IMR-90 (cell line): ENCODE measurements at regions not wholly inside any gene's neighbourhood (a gene's known extent, or its start where the extent isn't known, plus 50 kb on each side); places are given as distances from the start of the nearest gene placed in this dataset.

Experiments used
- ATAC-seq: fragments of 200-7000 bp; cut with Tn5 transposase; 2 replicates; pipeline ENCODE4 v1.9.1; 2020; ENCODE audit warnings: low read depth, mild to moderate bottlenecking, moderate library complexity
- BruUV-seq: library from RNA; stranded (reverse); fragments of 400-500 nt; replicated peaks from 2 replicates; lab custom pipeline; 2021; lab: Mats Ljungman, UMichigan
- CTCF ChIA-PET: fragments of 300-600 bp; formaldehyde crosslinking; extraction: SDS; loops from one replicate; lab custom pipeline; 2021; ENCODE audit warnings: antibody characterized with exemption; lab: Yijun Ruan, JAX
- POLR2A ChIA-PET: fragments of 300-600 bp; sonication (Branson Sonifier 250); formaldehyde crosslinking; loops from one replicate; lab custom pipeline; 2022; ENCODE audit warnings: antibody characterized with exemption; ENCODE audit not compliant: unreplicated experiment; lab: Charles Lee
- DNase-seq: peaks from one replicate; pipeline ENCODE4 v3.0.0; 2013
- H2AFZ ChIP-seq: replicated peaks from 2 replicates; pipeline ENCODE3; 2013; ENCODE audit warnings: low read length, mild to moderate bottlenecking; ENCODE audit not compliant: poor library complexity
- H2AK5ac ChIP-seq: 2 replicates; pipeline ENCODE4 v1.6.1; 2013; ENCODE audit warnings: low read depth, low read length, inconsistent platforms
- H2AK9ac ChIP-seq: replicated peaks from 2 replicates; pipeline ENCODE3; 2013; ENCODE audit warnings: mild to moderate bottlenecking, low read depth, low read length, moderate library complexity; ENCODE audit not compliant: poor library complexity
- H2BK120ac ChIP-seq: 2 replicates; pipeline ENCODE4 v1.6.1; 2013; ENCODE audit warnings: low read depth, low read length, inconsistent platforms
- H2BK15ac ChIP-seq: 3 replicates; pipeline ENCODE4 v1.6.1; 2013; ENCODE audit warnings: low read depth, low read length, inconsistent platforms
- H2BK20ac ChIP-seq: 2 replicates; pipeline ENCODE4 v1.6.1; 2013; ENCODE audit warnings: low read depth, mild to moderate bottlenecking, inconsistent platforms, low read length, moderate library complexity
- H2BK5ac ChIP-seq: 2 replicates; pipeline ENCODE4 v1.6.1; 2013; ENCODE audit warnings: mild to moderate bottlenecking, low read depth, low read length, inconsistent platforms; ENCODE audit not compliant: poor library complexity, severe bottlenecking
- H3K14ac ChIP-seq: replicated peaks from 2 replicates; pipeline ENCODE4 v1.6.1; 2013; ENCODE audit warnings: low read depth, low read length, inconsistent platforms
- H3K18ac ChIP-seq: 2 replicates; pipeline ENCODE4 v1.6.1; 2013; ENCODE audit warnings: low read depth, low read length, control low read depth
- H3K23ac ChIP-seq: 2 replicates; pipeline ENCODE4 v1.6.1; 2013; ENCODE audit warnings: low read depth, low read length, inconsistent platforms
- H3K27ac ChIP-seq: 2 replicates; pipeline ENCODE4 v1.5.1; 2013; ENCODE audit warnings: mild to moderate bottlenecking, control low read depth, low read length; ENCODE audit not compliant: insufficient read depth
- H3K27me3 ChIP-seq: 2 replicates; pipeline ENCODE4 v1.6.1; 2013; ENCODE audit warnings: low read length; ENCODE audit not compliant: control insufficient read depth, insufficient read depth
- H3K36me3 ChIP-seq: 2 replicates; pipeline ENCODE4 v1.6.1; 2013; ENCODE audit warnings: low read length, mixed read lengths; ENCODE audit not compliant: control insufficient read depth, insufficient read depth
- H3K4ac ChIP-seq: 2 replicates; pipeline ENCODE4 v1.6.1; 2013; ENCODE audit warnings: low read depth, low read length, inconsistent platforms
- H3K4me1 ChIP-seq: 2 replicates; pipeline ENCODE4 v1.6.1; 2013; ENCODE audit warnings: low read length, mixed read lengths; ENCODE audit not compliant: control insufficient read depth, insufficient read depth
- H3K4me2 ChIP-seq: 2 replicates; pipeline ENCODE4 v1.6.1; 2013; ENCODE audit warnings: low read depth, mild to moderate bottlenecking, control low read depth, low read length, moderate library complexity
- H3K4me3 ChIP-seq: 2 replicates; pipeline ENCODE4 v1.5.1; 2013; ENCODE audit warnings: low read depth, mild to moderate bottlenecking, control low read depth, low read length, moderate library complexity; ENCODE audit not compliant: insufficient read depth
- H3K56ac ChIP-seq: 2 replicates; pipeline ENCODE4 v1.6.1; 2013; ENCODE audit warnings: low read length, inconsistent platforms; ENCODE audit not compliant: insufficient read depth; ENCODE audit errors: extremely low read depth
- H3K79me1 ChIP-seq, 2 experiments: 2 replicates each; pipeline ENCODE4 v1.6.1; 2013; ENCODE audit warnings: low read length in 2 of 2, inconsistent platforms in 1 of 2, low read depth in 1 of 2
- H3K9ac ChIP-seq: 2 replicates; pipeline ENCODE4 v1.6.1; 2013; ENCODE audit warnings: low read depth, low read length, control low read depth
- H3K9me1 ChIP-seq: 2 replicates; pipeline ENCODE4 v1.6.1; 2013; ENCODE audit warnings: low read length, inconsistent platforms; ENCODE audit not compliant: insufficient read depth
- H3K9me3 ChIP-seq: 2 replicates; pipeline ENCODE4 v1.6.1; 2013; ENCODE audit warnings: low read length; ENCODE audit not compliant: control insufficient read depth, insufficient read depth
- H4K20me1 ChIP-seq: 2 replicates; pipeline ENCODE4 v1.6.1; 2013; ENCODE audit warnings: low read length, inconsistent platforms; ENCODE audit not compliant: insufficient read depth
- H4K5ac ChIP-seq: 2 replicates; pipeline ENCODE4 v1.6.1; 2013; ENCODE audit warnings: mild to moderate bottlenecking, low read depth, low read length, control low read depth
- H4K8ac ChIP-seq, 2 experiments: 2 replicates each; pipeline ENCODE4 v1.6.1; 2013; ENCODE audit warnings: low read depth in 2 of 2, low read length in 2 of 2, control low read depth in 1 of 2, inconsistent platforms in 1 of 2
- H4K91ac ChIP-seq: 2 replicates; pipeline ENCODE4 v1.6.1; 2013; ENCODE audit warnings: low read depth, low read length, inconsistent platforms; ENCODE audit not compliant: insufficient read depth
- CEBPB ChIP-seq: IDR thresholded peaks from 2 replicates; pipeline ENCODE4 v1.6.1; 2012; ENCODE audit warnings: low read depth, low read length, improper control_type of control experiment
- CHD1 ChIP-seq: IDR thresholded peaks from 2 replicates; pipeline ENCODE4 v1.6.1; 2012; ENCODE audit warnings: low read depth, low read length, improper control_type of control experiment
- MAFK ChIP-seq: IDR thresholded peaks from 2 replicates; pipeline ENCODE4 v1.6.1; 2012; ENCODE audit warnings: low read depth, low read length, improper control_type of control experiment
- MAZ ChIP-seq: IDR thresholded peaks from 2 replicates; pipeline ENCODE4 v1.6.1; 2012; ENCODE audit warnings: low read depth, mild to moderate bottlenecking, low read length, improper control_type of control experiment, moderate library complexity, borderline replicate concordance
- MXI1 ChIP-seq: IDR thresholded peaks from 2 replicates; pipeline ENCODE4 v1.6.1; 2012; ENCODE audit warnings: low read depth, mild to moderate bottlenecking, low read length, moderate library complexity, borderline replicate concordance
- NFE2L2 ChIP-seq: fragments of 150-350 bp; IDR thresholded peaks from 2 replicates; pipeline ENCODE4 v1.6.1; 2016; ENCODE audit warnings: low read depth, mild to moderate bottlenecking, low read length
- POLR2A ChIP-seq: IDR thresholded peaks from 2 replicates; pipeline ENCODE4 v1.6.1; 2012; ENCODE audit warnings: mild to moderate bottlenecking, low read depth, low read length
- RAD21 ChIP-seq: IDR thresholded peaks from 2 replicates; pipeline ENCODE4 v1.6.1; 2012; ENCODE audit warnings: low read length, improper control_type of control experiment
- RCOR1 ChIP-seq: IDR thresholded peaks from 2 replicates; pipeline ENCODE4 v1.6.1; 2012; ENCODE audit warnings: mild to moderate bottlenecking, low read length, improper control_type of control experiment; ENCODE audit not compliant: insufficient replicate concordance
- RFX5 ChIP-seq: IDR thresholded peaks from 2 replicates; pipeline ENCODE4 v1.8.0; 2012; ENCODE audit warnings: low read depth, mild to moderate bottlenecking, low read length, moderate library complexity
- WGBS, 2 experiments: methylation state at CpG; one replicate each; pipeline versions ENCODE4 v1.1.5 to v1.1.7; 2013; ENCODE audit warnings: missing lambda C conversion rate in 2 of 2; ENCODE audit not compliant: insufficient read length in 1 of 2; ENCODE audit errors: extremely low coverage in 2 of 2; 5-methylcytosine and 5-hydroxymethylcytosine counted together
- dilution Hi-C: fragments of 300-500 bp; cut with HindIII; formaldehyde crosslinking; loops from one replicate; pipeline ENCODE4 v1.14.3; 2018; ENCODE audit warnings: low sequenced_read_pairs; ENCODE audit not compliant: unreplicated experiment
- in situ Hi-C: fragments of 300-500 bp; cut with MboI; formaldehyde crosslinking; loops from 3 replicates; pipeline ENCODE4 v1.14.3; 2019; ENCODE audit warnings: low sequenced_read_pairs, inconsistent platforms, mixed read lengths
- intact Hi-C: fragments of 100-400 bp; cut with micrococcal nuclease; formaldehyde crosslinking; loops from 2 replicates; pipeline ENCODE4 v1.10.0; 2022

DNA sequence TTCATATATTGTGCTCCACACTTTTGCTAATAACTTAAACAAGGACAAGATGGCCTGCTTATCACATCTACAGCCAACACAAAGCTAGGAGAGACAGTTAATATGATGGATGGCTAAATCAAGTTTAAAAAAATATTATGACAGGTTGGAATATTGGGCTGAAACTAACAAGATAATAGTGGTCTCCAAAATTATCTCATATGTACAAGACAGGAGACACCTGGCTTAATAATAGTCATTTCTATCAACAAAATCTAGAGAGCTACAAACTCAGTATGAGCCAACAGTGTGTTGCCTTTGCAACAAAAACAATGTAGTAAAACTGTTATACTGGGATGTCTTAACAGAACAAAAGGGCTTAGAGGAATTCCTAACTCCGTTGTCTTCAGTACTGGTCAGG is 317.1 kb upstream of the COL8A1 start:
- no peak overlapping the region for H2BK5ac ChIP-seq
- DNase-seq (no peak), ATAC-seq (no peak)
- H3K9me3 ChIP-seq = no peaks in the 10 kb centered on the region
- H3K36me3 ChIP-seq = no peaks in the 10 kb centered on the region
- in situ Hi-C loops (no loop called here), intact Hi-C loops (loop anchor here (5.0 to 10.0 kb wide), 2 partner anchors 186 to 434 kb away; no protein-coding TSS in a partner anchor), dilution Hi-C loops (no loop called here)
- no peak overlapping the region for H2AFZ ChIP-seq
- TF ChIP-seq MAFK = no peak
- no peak for TF ChIP-seq RCOR1
- TF ChIP-seq NFE2L2 = no peak
- TF ChIP-seq MAZ = no peak
- TF ChIP-seq POLR2A = no peak
- no peak for TF ChIP-seq CEBPB
- TF ChIP-seq RFX5 = no peak
- TF ChIP-seq MXI1 = no peak
- TF ChIP-seq RAD21 = no peak
- no peak for TF ChIP-seq CHD1
- H4K5ac ChIP-seq = no peak overlapping the region
- no peaks in the 10 kb centered on the region for H3K9me1 ChIP-seq
- no peak overlapping the region for H4K91ac ChIP-seq
- WGBS, 2 experiments = no CpG with 5 or more reads among the region's 1 CpG
- no peak overlapping the region for H3K27ac ChIP-seq
- no peaks in the 10 kb centered on the region for H3K79me1 ChIP-seq
- H3K18ac ChIP-seq = peak overlapping the region; percentile 59; the same call in 1 of the 2 replicates
- H3K4me3 ChIP-seq = no peak overlapping the region
- H3K14ac ChIP-seq = no peak overlapping the region
- no peak overlapping the region for H4K8ac ChIP-seq
- no peak overlapping the region for H2BK120ac ChIP-seq
- no peak overlapping the region for H2AK9ac ChIP-seq
- no peak overlapping the region for H3K9ac ChIP-seq
- BruUV-seq = no TSS peak
- no peaks in the 10 kb centered on the region for H4K20me1 ChIP-seq
- no peak overlapping the region for H3K23ac ChIP-seq
- H3K27me3 ChIP-seq = peaks cover 7% of the 10 kb centered on the region
- H3K4me2 ChIP-seq = no peak overlapping the region
- H3K56ac ChIP-seq = no peak overlapping the region
- H2AK5ac ChIP-seq = no peak overlapping the region
- no peak overlapping the region for H2BK20ac ChIP-seq
- POLR2A ChIA-PET = no interaction called here
- 0 out of 3 replicates have a peak overlapping the region, but pooled peaks have one; percentile 1 for H2BK15ac ChIP-seq
- H3K4ac ChIP-seq = no peak overlapping the region
- peaks cover 5% of the 10 kb centered on the region for H3K4me1 ChIP-seq
- CTCF ChIA-PET = interaction anchor here (0.6 kb wide), 2 partner anchors 178 to 212 kb away, joined by 3 to 4 read pairs; no protein-coding TSS in a partner anchor
